HG03135 (cell line): ENCODE measurements at regions not wholly inside any gene's neighbourhood (a gene's known extent, or its start where the extent isn't known, plus 50 kb on each side); places are given as distances from the start of the nearest gene placed in this dataset.

Source experiments
- ATAC-seq: cut with Tn5 transposase; IDR thresholded peaks from one replicate; pipeline ENCODE4 v1.9.1; 2021; ENCODE audit warnings: mild to moderate bottlenecking, moderate library complexity; ENCODE audit not compliant: unreplicated experiment

DNA sequence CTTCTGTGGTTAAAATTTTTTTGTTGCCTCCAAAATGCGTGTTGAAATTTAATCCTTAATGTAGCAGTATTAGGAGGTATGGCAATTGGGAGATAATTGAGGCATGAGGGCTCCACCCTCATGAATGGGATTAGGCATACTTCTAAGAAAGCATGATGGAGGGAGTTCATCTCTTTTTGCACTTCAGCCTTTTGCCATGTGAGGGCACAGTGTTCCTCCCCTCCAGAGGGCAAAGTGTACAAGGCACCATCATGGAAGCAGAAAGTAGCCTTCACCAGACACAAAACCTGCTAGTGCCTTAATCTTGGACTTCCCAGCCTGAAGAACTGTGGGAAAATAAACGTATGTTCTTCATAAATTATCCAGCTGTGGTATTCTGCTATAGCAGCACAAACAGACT, 429.5 kb downstream of the ZIC1 start:
- ATAC-seq = no peak

DNA sequence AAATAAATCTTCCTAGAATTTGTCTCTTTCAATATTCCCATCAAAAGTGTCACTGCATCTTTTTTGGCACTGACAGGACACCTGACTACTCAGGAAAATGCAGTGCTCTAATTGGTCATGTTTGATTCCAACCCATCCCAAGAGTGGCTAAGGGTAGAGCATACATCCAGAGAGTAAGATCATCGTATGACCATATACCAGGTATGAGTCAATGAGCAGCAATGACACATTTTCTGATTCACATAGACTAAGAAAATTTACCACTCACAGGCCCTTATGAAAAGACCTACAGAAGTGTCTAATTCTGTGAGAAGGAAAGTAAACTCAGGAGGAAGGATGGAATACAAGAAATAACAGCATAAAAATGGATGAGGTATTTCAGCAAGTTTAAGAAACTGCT, 434.2 kb downstream of the ZIC1 start:
- ATAC-seq = no peak

DNA sequence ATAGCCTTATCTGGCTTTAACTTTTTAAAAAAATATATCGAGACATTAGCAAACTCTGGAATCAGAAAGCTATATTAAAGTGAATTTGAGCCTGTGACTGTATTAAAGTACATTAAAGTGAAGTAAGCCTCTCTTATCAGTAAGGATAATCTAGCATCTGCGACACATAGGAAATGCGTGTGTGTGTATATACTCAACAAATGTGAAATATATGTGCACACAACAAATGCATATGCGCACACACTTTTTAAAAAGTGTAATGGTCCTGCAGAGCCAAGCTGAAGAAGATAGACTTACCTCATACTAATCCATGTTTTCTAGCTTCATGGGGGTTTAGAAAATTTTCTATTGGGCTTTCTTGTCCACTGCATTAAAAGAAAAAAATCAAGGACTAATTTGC, 437.1 kb downstream of the ZIC1 start:
- no peak for ATAC-seq

DNA sequence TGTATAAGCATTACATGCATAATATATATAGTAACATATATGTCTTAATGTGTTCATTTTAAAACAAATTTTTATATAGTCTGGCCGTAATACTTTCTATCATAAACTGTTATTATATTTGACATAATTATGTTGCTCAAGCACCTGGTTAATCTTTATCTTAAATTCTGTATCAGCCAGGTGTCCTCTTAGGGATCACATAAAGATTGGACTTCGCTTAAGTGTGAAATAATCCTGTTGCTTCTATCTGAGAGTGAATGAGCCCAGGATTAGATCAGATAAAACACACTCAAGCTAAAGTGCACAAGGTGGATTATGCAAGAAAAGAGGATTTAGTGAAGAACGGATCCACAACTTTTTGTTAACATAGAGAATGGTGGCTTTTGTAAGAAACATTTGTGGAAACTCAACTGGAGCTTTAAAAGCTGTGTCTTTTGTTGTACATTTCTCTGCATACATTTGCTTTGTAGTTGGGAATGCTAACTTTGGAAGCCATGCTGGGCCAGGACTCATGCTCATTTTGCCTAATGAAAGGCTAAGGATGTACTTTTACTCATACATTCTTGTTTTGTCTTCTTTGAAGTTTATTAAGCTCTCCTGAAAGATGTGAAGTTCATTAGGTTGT, 437.8 kb downstream of the ZIC1 start:
- no peak for ATAC-seq

DNA sequence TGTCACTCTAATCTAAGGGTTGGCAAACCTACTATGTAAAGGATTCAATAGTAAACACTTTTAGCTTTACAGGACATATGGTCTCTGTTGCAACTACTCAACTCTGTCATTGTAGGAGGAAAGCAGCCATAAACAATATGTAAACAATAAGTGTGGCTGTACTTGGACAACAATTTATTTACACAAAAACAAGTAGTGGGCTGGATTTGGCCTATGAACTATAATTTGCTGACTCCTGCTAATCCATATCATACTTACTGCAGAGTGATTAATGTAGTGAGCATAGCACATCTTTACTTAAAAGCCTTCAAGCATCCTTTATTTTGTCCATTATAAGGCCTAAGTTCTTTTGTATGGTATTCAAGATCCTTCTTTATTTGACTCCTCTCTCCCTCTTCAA, 441.9 kb downstream of the ZIC1 start:
- no peak for ATAC-seq

DNA sequence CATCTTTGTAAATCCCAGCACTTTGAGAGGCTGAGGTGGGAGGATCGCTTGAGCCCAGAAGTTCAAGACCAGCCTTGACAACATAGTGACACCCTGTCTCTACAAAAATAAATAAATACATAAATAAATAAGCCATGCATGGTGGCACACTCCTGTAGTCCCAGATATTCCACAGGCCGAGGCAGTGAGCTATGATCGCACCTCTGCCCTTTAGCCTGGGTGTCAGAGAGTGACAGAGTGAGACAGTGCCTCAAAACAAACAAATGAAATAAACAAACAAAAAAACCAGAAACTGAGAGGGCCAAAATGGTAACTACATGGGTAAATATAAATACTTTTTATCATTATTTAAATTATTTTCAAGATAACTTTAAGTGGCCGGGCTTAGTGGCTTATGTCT, 445.4 kb downstream of the ZIC1 start:
- no peak for ATAC-seq

DNA sequence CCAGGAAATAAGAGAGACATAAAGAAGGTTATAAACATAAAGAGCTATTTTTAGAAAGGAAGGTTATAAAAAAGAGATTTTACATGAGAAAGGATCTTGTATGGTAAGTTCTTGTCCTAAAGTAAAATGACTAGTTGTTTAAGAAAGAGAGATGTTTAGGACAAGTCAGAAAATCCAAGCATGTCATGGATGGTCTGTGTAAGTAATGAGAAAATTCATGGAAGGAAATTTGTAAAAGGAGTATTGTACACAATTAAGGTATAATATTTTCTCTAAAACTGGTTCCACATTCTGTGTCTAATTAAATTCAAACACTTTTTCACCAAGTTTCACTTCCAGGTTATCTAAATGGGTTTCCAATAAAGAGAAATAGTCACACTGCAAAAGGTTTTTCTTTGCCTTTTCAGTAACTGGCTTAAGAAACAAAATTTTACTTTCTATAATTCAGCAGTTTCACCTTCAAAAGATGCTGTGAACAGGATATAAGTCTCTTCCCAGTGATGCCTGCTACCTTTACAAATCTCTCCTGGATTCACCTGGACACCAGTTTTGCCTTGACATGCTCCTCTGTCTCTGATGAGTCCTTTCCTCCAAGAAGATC, 455.7 kb downstream of the ZIC1 start:
- ATAC-seq = no peak

DNA sequence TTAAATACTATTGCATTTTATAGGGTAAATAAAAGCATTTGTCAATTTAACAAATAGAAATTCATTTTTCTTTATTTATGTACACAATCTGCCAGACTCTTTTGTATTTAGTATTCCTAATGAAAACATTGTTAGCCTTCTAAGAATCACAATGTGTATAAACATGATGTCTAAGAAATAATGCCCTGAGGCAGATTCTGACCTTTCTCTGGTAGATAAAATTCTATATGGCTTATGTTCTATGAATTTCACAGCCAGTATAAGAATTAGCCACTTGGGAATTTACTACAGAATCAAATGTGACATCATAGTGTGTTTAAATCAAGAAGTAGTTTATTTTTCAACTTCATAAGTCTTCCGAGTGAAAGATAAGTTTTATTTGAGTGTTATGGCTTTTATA, 457.4 kb downstream of the ZIC1 start:
- ATAC-seq = no peak

DNA sequence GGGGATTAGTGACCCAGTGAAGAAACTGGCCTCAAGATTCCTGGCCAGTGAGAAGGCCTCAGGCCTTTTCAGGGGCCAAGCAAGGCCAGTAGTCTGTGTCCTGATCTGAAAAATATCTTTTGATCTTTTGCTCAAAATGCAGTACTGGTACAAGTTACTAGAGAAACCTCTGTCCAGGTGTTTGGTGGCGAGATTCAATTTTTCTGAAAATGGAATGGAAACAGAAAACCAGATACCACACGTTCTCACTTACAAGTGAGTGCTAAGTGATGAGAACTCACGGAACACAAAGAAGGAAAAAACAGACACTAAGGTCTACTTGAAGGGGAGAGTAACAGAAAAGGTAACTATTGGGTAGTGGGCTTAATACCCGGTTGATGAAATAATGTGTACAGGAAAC, 463.4 kb downstream of the ZIC1 start:
- ATAC-seq = no peak

DNA sequence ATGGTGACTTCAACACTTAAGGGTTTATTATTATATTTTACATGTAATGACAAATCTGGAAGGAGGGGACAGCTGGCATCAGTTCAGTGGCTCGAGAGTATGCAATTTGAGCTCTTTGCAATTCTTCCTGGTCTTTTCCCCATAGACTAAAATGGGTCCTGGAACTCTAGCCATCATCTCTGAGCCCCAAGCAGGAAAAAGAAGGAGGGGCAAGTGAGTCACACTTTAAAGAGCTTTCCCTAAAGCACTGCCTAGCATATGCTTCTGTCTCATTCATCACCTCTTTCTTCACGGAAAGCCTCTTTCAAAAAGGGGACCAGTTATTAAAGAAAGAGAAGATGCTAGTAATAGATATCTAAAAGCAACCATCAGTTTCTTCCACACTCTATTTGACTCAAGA, 466.3 kb downstream of the ZIC1 start:
- no peak for ATAC-seq

DNA sequence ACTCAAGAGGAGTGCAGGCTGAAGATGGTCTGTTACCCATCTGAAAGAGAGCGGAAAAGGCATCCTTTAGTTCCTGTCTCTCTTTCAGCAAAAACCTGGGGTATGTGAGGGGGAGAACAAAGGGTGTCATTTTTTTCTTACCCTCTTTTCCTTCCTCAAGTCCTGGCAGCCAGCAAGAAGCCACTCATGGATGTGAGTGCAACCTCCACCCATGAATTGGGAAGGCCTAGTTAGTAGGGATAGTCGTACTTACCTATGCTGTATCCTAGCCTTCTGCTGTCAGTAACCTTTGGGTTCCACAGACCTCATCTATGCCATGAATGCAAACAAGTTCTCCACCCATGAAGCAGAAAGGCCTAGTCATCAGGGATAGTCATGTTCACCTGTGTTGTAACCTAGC, 472.8 kb downstream of the ZIC1 start:
- ATAC-seq = no peak

DNA sequence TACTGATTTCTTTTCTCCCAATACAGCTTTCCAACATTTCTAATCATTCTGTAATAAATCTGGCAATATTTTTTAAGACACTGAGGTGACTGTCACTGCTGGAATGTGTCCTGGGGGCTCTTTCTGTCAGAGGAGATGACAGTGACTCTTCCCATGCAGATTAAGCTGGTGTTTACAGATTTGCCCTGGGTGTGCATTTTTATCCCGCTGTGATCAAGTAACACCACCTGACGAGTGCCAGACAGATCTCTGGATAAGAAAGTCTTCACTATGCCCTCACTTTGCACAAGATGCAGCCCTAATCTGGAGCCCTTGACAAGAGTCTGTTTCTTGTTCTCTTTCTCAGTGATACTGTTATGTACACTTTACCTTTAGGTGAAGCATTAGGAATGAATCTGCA, 477.7 kb downstream of the ZIC1 start:
- no peak for ATAC-seq

DNA sequence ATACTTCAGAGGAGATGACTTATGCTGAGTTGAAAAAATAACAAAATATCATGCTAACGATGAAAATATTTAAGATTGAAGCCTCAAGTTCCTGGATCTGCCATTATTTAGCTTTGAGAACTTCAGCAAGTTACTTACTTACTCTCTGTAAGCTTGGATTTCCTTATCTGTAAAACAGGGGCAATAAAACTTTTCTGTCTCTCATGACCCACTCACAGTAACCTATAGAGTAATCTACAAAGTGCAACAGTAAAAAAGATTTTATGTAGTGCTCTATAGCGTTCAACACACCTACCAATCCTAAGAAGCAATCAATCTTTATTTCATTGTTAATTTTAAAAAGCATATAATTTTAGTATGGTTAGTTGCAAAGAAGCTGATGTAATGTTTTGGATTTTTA, 478.6 kb downstream of the ZIC1 start:
- no peak for ATAC-seq

DNA sequence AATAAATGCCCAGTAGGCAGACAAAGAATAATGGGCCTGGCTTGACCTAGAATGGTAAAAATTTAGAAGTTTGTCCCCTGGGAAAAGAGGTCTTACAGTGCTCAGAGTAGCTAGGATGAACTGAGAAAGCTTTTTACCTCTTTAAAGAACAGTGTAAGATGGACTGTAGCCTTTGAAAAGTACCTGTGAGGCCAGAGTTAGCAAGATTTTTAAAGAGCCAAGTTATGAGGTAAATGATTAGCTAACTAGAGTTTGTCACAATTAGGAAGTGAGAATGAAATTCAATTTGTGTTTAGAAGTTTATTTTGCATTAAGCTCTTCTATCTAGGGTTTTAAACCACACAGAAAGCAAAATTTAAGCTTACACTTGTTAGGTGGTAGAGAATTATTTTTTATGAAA, 480.9 kb downstream of the ZIC1 start:
- ATAC-seq = peak; percentile 93

DNA sequence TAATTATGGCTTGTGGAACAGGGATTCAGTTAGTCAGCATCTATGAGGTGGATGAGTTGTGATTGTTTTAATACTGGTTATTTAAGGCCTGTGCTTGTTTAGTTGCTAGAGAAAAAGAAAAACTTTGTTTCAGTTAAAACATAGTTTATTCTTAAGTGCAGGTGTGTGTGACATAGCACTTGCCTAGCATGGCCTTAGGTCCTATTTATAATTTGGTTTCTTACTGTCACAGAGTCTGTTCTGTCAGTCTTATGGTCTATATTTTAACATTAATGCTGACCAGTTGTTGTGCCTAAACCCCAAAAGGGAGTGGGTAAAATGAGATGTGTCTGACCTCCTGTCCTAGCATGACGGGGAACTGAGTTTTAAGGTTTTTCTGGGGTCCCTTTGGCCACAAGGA, 486.3 kb downstream of the ZIC1 start:
- no peak for ATAC-seq

DNA sequence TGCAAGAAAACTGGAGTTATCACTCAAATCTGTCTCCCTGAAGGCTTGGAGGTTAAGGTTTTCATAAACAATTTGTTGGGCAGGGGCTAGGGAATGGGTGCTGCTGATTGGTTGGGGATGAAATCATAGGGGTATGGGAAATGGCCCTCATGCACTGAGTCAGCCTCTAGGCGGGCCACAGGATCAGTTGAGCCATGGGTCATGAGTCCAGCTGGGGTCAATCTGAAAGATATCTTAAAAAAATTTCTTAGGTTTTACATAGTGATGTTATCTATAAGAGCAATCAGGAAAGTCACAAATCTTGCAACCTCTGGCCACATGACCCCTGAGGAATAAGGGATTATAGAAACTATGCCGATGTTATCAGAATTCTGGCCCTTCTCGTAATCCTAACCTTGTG, 491.7 kb downstream of the ZIC1 start:
- ATAC-seq = no peak

DNA sequence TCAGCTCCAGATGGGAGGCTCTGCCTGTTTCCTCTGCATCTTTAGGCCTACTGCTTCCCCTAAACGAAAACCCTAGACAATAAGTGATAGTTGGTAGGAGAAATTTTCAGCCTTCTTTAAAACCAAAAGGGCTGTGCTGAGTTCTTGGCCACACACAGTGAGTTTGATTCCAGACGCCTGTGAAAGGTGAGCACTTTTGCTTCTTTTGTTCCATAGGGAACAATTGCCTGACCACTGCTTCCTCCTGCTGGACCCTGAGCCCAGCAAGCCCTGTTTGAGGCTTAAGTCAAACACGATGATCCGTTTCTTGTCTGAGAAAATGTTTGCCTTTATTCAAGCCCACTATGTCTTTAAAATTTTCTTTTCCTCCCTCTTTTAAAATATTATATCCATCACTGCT, 493.9 kb downstream of the ZIC1 start:
- ATAC-seq = no peak

DNA sequence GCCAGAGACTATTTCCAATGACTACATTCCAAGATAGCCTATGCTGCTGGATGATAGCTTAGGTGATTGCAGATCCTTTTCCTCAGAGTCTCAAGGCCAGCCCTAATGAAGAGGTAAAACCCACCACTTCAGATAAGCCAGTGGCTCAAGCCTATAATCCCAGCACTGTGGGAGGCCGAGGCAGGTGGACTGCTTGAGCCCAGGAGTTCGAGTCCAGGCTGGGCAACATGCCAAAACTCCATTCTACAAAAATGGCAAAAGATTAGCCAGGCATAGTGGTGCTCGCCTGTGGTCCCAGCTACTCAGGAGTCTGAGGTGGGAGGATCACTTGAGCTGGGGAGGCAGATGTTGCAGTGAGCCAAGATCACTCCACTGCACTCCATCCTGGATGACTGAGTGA, 495.3 kb downstream of the ZIC1 start:
- ATAC-seq = no peak

DNA sequence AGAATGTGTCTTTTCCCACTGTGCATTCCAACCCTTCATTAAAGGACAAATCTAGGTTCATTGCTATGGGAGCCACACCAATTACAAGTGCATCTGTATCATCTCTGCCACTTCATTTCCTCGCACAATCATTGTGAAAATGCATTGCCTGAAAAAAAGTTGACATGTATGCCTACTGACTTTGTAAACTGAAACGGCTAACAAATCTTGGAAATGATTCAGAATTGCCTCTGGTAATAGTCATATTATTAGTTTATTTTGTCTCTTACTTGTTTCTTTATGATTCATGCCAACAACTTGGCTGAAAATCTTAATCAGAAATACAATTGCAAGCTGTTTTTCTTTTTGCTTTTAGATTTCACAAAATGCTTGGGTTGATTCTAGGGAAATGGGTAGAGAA, 497.1 kb downstream of the ZIC1 start:
- no peak for ATAC-seq

DNA sequence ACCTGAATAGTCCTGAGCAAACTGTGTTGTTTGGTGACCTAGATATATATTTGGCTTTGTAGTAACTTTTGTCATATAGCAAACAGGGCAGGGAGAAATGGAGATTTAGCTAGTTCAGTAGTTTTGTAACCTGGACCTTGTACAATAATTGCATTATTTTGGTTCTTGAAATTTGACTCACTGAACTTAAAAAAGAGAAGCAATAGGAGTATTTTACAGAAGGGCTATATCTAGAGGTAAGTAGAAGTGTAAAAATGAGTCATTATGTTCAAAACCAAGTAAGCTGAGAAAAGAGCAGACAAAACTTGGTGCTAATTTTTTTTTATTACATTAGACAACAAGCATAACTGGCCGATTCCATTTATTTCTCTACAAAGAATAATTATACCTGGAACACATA, 505.4 kb downstream of the ZIC1 start:
- ATAC-seq = no peak

DNA sequence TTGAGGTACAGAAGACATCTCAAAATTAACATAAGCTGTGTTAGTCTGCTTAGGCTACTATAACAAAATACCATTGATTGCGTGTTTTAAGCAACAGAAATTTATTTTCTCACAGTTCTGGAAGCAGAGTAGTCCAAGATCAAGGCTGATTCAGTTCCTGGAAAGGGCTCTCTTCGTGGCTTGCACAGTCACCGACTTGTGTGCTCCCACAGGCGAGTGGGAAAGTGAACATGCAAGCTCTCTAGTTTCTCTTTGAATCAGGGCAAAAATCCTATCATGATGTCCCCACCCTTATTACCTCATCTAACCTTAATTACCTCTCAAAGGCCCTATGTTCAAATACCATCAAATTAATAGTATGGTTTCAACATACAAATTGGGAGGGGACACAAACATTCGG, 505.9 kb downstream of the ZIC1 start:
- ATAC-seq = no peak

DNA sequence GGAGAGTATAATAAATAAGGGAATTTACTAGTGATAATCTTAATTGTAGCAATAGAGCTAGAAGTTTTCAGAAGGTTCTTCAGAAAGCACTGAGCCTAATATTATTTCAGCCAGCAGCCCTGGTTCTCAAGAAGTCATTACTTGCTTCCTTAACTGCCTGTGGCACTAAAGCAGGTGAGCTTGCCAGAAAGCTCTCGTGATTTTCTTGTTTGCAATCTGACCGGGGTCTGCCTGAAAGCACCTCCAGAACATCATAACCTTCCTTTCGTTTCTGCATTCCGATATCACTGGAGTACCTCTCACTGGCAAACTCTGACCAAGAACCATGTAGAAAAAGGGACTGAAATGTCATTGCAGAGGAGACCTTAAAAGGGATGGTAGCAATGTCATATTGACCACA, 510.3 kb downstream of the ZIC1 start:
- no peak for ATAC-seq

DNA sequence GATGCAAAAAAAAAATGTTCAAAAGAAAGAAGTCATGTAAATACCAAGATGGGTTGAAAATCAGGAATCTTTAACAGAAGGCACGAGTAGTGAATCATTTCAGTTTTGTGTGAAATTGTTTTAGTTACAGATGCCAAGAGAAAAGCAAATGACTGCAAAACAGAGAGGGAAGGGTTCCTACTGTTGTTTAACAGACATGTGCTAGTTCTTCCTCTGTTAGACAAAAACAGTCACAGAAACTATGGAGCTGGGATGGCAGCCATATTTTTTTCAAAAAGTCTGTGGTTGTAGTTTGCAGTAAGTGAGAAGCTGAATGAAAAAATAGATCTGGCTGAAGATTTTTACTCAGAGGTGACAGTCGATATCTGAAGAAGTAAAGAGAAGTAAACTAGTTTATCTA, 511.9 kb downstream of the ZIC1 start:
- no peak for ATAC-seq
